Endodermal cell (in vitro differentiated cells): ENCODE measurements at regions not wholly inside any gene's neighbourhood (a gene's known extent, or its start where the extent isn't known, plus 50 kb on each side); places are given as distances from the start of the nearest gene placed in this dataset.

Source experiments
- DNase-seq: peaks from one replicate; pipeline ENCODE4 v3.0.0-alpha.2; 2017
- H3K27ac ChIP-seq: 2 replicates; pipeline ENCODE4 v1.5.1; 2013; ENCODE audit warnings: mild to moderate bottlenecking, low read depth, low read length, moderate library complexity
- H3K27me3 ChIP-seq: 2 replicates; pipeline ENCODE4 v1.6.1; 2013; ENCODE audit warnings: mild to moderate bottlenecking, low read length, moderate library complexity; ENCODE audit not compliant: insufficient read depth, control insufficient read depth, poor library complexity, severe bottlenecking
- H3K36me3 ChIP-seq: 2 replicates; pipeline ENCODE4 v1.7.0; 2013; ENCODE audit warnings: mild to moderate bottlenecking, low read length, moderate library complexity; ENCODE audit not compliant: control insufficient read depth, insufficient read depth
- H3K4me1 ChIP-seq: one replicate; pipeline ENCODE4 v1.7.0; 2013; ENCODE audit warnings: low read length; ENCODE audit not compliant: control insufficient read depth, insufficient read depth
- H3K4me3 ChIP-seq: 2 replicates; pipeline ENCODE4 v1.5.1; 2013; ENCODE audit warnings: mild to moderate bottlenecking, low read length, moderate library complexity
- H3K9ac ChIP-seq: 2 replicates; pipeline ENCODE4 v1.6.1; 2013; ENCODE audit warnings: mild to moderate bottlenecking, low read length, moderate library complexity; ENCODE audit not compliant: poor library complexity, severe bottlenecking; ENCODE audit errors: extremely low read depth
- H3K9me3 ChIP-seq: 2 replicates; pipeline ENCODE4 v1.6.1; 2013; ENCODE audit warnings: mild to moderate bottlenecking, low read length, moderate library complexity; ENCODE audit not compliant: control insufficient read depth
- H3K27ac Mint-ChIP-seq: 2 replicates; pipeline ENCODE4 v1.8.0; 2020; ENCODE audit warnings: mixed read lengths
- H3K27me3 Mint-ChIP-seq: 2 replicates; pipeline ENCODE4 v1.8.0; 2021; ENCODE audit warnings: mild to moderate bottlenecking, mixed read lengths; ENCODE audit not compliant: insufficient read depth
- H3K36me3 Mint-ChIP-seq: 2 replicates; pipeline ENCODE4 v1.8.0; 2020; ENCODE audit warnings: low read depth, mixed read lengths
- H3K4me1 Mint-ChIP-seq: 2 replicates; pipeline ENCODE4 v1.8.0; 2020; ENCODE audit warnings: mixed read lengths
- H3K4me3 Mint-ChIP-seq: 2 replicates; pipeline ENCODE4 v1.8.0; 2020; ENCODE audit warnings: mild to moderate bottlenecking, moderate library complexity, mixed read lengths
- H3K9me3 Mint-ChIP-seq: 2 replicates; pipeline ENCODE4 v1.8.0; 2020; ENCODE audit warnings: mild to moderate bottlenecking, mixed read lengths
- WGBS, 2 experiments: methylation state at CpG; one replicate each; pipeline versions ENCODE4 v1.1.5 to v1.1.7; 2013; ENCODE audit warnings: missing lambda C conversion rate in 2 of 2, mixed read lengths in 1 of 2; ENCODE audit not compliant: insufficient coverage in 1 of 2, insufficient read length in 1 of 2; 5-methylcytosine and 5-hydroxymethylcytosine counted together
- TF ChIP-seq, protein P1 (sequence below): fragments of 200-600 bp; sonication (generic); conservative IDR thresholded peaks from 2 replicates; pipeline ENCODE4 v1.5.0; 2021; ENCODE audit warnings: antibody characterized with exemption, mild to moderate bottlenecking

DNA sequence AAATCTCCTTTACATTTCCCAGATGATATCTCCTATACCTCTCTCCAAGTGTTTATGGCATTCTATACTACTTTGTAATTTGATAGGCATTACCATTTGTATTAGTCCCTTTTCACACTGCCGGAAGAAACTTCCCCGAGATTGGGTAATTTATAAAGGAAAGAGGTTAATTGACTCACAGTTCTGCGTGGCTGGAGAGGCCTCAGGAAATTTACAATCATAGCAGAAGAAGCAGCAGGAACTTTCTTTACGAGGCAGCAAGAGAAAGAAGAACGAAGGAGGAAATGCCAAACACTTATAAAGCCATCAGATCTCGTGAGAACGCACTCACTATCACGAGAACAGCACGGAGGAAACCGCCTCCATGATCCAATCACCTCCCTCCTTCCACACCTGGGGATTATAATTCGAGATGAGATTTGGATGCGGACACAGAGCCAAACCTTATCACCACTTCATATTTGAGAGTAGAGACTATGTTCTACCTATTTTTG lies 1194.6 kb downstream of the SORCS1 start:
- no peak overlapping the region for H3K27ac ChIP-seq
- no peaks in the 10 kb centered on the region for H3K9me3 Mint-ChIP-seq
- TF ChIP-seq, protein P1, sequence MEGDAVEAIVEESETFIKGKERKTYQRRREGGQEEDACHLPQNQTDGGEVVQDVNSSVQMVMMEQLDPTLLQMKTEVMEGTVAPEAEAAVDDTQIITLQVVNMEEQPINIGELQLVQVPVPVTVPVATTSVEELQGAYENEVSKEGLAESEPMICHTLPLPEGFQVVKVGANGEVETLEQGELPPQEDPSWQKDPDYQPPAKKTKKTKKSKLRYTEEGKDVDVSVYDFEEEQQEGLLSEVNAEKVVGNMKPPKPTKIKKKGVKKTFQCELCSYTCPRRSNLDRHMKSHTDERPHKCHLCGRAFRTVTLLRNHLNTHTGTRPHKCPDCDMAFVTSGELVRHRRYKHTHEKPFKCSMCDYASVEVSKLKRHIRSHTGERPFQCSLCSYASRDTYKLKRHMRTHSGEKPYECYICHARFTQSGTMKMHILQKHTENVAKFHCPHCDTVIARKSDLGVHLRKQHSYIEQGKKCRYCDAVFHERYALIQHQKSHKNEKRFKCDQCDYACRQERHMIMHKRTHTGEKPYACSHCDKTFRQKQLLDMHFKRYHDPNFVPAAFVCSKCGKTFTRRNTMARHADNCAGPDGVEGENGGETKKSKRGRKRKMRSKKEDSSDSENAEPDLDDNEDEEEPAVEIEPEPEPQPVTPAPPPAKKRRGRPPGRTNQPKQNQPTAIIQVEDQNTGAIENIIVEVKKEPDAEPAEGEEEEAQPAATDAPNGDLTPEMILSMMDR: no peak
- H3K27me3 Mint-ChIP-seq: no peaks in the 10 kb centered on the region
- no peaks in the 10 kb centered on the region for H3K36me3 ChIP-seq
- no peak overlapping the region for H3K4me3 ChIP-seq
- H3K36me3 Mint-ChIP-seq: no peaks in the 10 kb centered on the region
- 85 to 88% methylated on average over 4 to 12 of the region's 12 CpGs for WGBS, 2 experiments
- no peak for DNase-seq
- no peak overlapping the region for H3K27ac Mint-ChIP-seq
- no peaks in the 10 kb centered on the region for H3K27me3 ChIP-seq
- peaks cover 5% of the 10 kb centered on the region for H3K4me1 ChIP-seq
- H3K4me3 Mint-ChIP-seq: no peak overlapping the region
- no peak overlapping the region for H3K9ac ChIP-seq
- peaks cover 11% of the 10 kb centered on the region for H3K4me1 Mint-ChIP-seq
- H3K9me3 ChIP-seq: no peaks in the 10 kb centered on the region

DNA sequence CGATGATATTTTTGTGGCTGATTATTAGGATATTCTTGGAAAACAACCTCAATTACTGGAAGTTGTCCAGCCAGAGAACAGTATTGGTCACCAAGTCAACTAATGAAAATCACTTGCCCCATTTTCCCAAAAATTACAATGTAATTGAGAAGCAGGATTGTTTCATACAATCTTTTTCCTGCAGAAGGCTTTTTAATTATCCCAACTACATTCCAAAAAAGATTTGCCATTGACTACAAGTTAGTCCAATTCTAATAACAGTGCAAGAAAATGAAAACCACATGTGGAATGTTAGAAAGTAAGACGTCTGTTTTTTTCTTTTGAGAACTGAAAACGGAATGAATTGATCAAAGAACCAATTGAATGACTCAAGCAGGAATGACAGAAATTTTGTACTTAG lies 1195.8 kb downstream of the SORCS1 start:
- no peak for DNase-seq
- H3K4me1 ChIP-seq: peaks cover 5% of the 10 kb centered on the region
- H3K9me3 ChIP-seq: no peaks in the 10 kb centered on the region
- H3K27ac Mint-ChIP-seq: no peak overlapping the region
- TF ChIP-seq, protein P1: no peak
- H3K9ac ChIP-seq: no peak overlapping the region
- H3K9me3 Mint-ChIP-seq: no peaks in the 10 kb centered on the region
- no peaks in the 10 kb centered on the region for H3K36me3 ChIP-seq
- no peak overlapping the region for H3K4me3 ChIP-seq
- no peaks in the 10 kb centered on the region for H3K36me3 Mint-ChIP-seq
- no peaks in the 10 kb centered on the region for H3K27me3 Mint-ChIP-seq
- H3K27ac ChIP-seq: no peak overlapping the region
- H3K27me3 ChIP-seq: no peaks in the 10 kb centered on the region
- peaks cover 7% of the 10 kb centered on the region for H3K4me1 Mint-ChIP-seq
- WGBS, 2 experiments: 79 to 94% methylated on average over 3 of the region's 3 CpGs
- no peak overlapping the region for H3K4me3 Mint-ChIP-seq

DNA sequence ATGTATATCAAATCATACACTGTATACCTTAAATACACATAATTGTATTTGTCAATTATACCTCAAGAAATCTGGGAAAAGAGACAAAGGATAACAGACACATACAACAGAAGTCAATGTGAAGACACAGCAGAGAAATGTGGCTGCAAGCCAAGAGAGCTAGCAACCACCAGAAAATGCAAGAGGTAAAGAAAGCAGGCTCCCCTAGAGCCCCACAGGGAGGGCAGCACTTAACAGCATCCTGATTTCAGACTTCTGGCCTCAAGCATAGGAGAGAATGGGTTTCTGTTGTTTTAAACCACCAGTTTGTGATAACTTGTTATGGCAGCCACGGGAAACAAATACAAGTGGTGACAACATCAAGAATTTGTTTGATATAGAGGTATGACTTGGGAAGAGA lies 1197.2 kb downstream of the SORCS1 start:
- TF ChIP-seq, protein P1: no peak
- Histone ChIP-seq H3K4me1 (no peaks in the 10 kb centered on the region), H3K27ac (no peak overlapping the region), H3K27me3 (no peaks in the 10 kb centered on the region), H3K9ac (no peak overlapping the region), H3K36me3 (no peaks in the 10 kb centered on the region), H3K4me3 (no peak overlapping the region), H3K9me3 (no peaks in the 10 kb centered on the region)
- WGBS, 2 experiments: 94 to 100% methylated on average over 1 of the region's 1 CpG
- no peaks in the 10 kb centered on the region for H3K36me3 Mint-ChIP-seq
- no peaks in the 10 kb centered on the region for H3K27me3 Mint-ChIP-seq
- DNase-seq: peak; percentile 44
- H3K4me1 Mint-ChIP-seq: no peaks in the 10 kb centered on the region
- H3K27ac Mint-ChIP-seq: no peak overlapping the region
- no peak overlapping the region for H3K4me3 Mint-ChIP-seq
- H3K9me3 Mint-ChIP-seq: no peaks in the 10 kb centered on the region
